Adrenal gland (tissue), 9 donors: ENCODE measurements at regions not wholly inside any gene's neighbourhood (a gene's known extent, or its start where the extent isn't known, plus 50 kb on each side); places are given as distances from the start of the nearest gene placed in this dataset.

Experiments
- DNase-seq, 7 donors: peaks; one replicate each; pipeline ENCODE4 v3.0.0-alpha.2; 2019 to 2020
- H3K27ac ChIP-seq, 5 donors: fragments of 200-600 bp; sonication (generic) in 4 of 5; 1 replicate in 3 of 5; 2 replicates in 2 of 5; pipeline versions ENCODE4 v1.5.1 to v1.8.0; 2016 to 2020; ENCODE audit warnings: mild to moderate bottlenecking in 1 of 5
- H3K27me3 ChIP-seq: fragments of 200-600 bp; 2 replicates; pipeline ENCODE4 v1.8.0; 2021
- H3K36me3 ChIP-seq, 2 donors: fragments of 200-600 bp; replicated peaks in 1 of 2; 1 replicate in 1 of 2; 2 replicates in 1 of 2; pipeline versions ENCODE4 v1.5.1 to v1.8.0; 2018 to 2022
- H3K4me1 ChIP-seq, 2 donors: fragments of 200-600 bp; replicated peaks in 1 of 2; 1 replicate in 1 of 2; 2 replicates in 1 of 2; pipeline versions ENCODE4 v1.5.1 to v1.8.0; 2018 to 2021
- H3K4me3 ChIP-seq, 4 donors: fragments of 200-600 bp; sonication (generic) in 3 of 4; one replicate each; pipeline ENCODE4 v1.5.1; 2016 to 2018
- H3K9me3 ChIP-seq, 3 donors: fragments of 200-600 bp; sonication (generic) in 1 of 3; replicated peaks in 1 of 3; 1 replicate in 2 of 3; 2 replicates in 1 of 3; pipeline versions ENCODE4 v1.5.1 to v1.8.0; 2016 to 2021
- CTCF ChIP-seq, 6 experiments: fragments of 450-650 bp in 4 of 6; fragments of 200-600 bp in 2 of 6; sonication (generic) in 1 of 6; IDR thresholded peaks; 1 replicate in 5 of 6; 2 replicates in 1 of 6; pipeline versions ENCODE4 v1.5.1 to v1.8.0; 2016 to 2021; ENCODE audit warnings: antibody characterized with exemption in 6 of 6, mild to moderate bottlenecking in 2 of 6, moderate library complexity in 1 of 6
- POLR2A ChIP-seq, 2 donors: fragments of 450-650 bp; IDR thresholded peaks; one replicate each; pipeline ENCODE4 v1.6.1; 2017; ENCODE audit warnings: antibody characterized with exemption in 2 of 2, mild to moderate bottlenecking in 2 of 2, moderate library complexity in 1 of 2
- WGBS, 4 donors: extraction: QIAGEN DNeasy Blood & Tissue Kit in 2 of 4; methylation state at CpG; one replicate each; pipeline versions ENCODE4 v1.1.5 to v1.1.7; 2013 to 2017; 5-methylcytosine and 5-hydroxymethylcytosine counted together
- intact Hi-C, 2 donors: fragments of 100-400 bp; cut with DNase I; formaldehyde crosslinking; loops; one replicate each; pipeline versions ENCODE4 v1.14.1 to v1.15.0; 2022 to 2023
- donor health status: healthy with polysubstance abuse.
- donor health status: Bipolar disorder and iron deficiency.
- donor health status: DM: yes; HTN: yes; CAD: no.
- donor health status: DM: no; HTN: no; CAD: no.
- donor health status: DM: no; HTN: no; CAD: no.

GRCh38 chr4:54852054-54852453, 194.3 kb downstream of the KIT start:
- Histone ChIP-seq H3K4me1 (no peaks in the 10 kb centered on the region), H3K9me3 (no peaks in the 10 kb centered on the region), H3K36me3 (no peaks in the 10 kb centered on the region), H3K27ac (no peak overlapping the region), H3K27me3 (no peaks in the 10 kb centered on the region), H3K4me3 (no peak overlapping the region)
- intact Hi-C loops, result no loop called here
- DNase-seq, result no peak
- 80 to 97% (median 87%) methylated on average over 1 of the region's 1 CpG for WGBS, 4 donors
- TF ChIP-seq CTCF (IDR thresholded peaks at IDR 0.05) (no peak), POLR2A (IDR thresholded peaks at IDR 0.05) (no peak)

GRCh38 chr4:54844911-54845310, 187.2 kb downstream of the KIT start:
- H3K4me3 ChIP-seq, result no peak overlapping the region
- DNase-seq, result no peak

GRCh38 chr4:54843946-54844345, 186.2 kb downstream of the KIT start:
- Histone ChIP-seq H3K4me1 (no peaks in the 10 kb centered on the region), H3K27ac (no peak overlapping the region), H3K27me3 (no peaks in the 10 kb centered on the region), H3K36me3 (no peaks in the 10 kb centered on the region), H3K9me3 (no peaks in the 10 kb centered on the region), H3K4me3 (no peak overlapping the region)
- intact Hi-C loops, result no loop called here
- 73 to 81% (median 76%) methylated on average over 3 of the region's 3 CpGs for WGBS, 4 donors
- no peak for DNase-seq
- no peak for TF ChIP-seq CTCF (IDR thresholded peaks at IDR 0.05)
- no peak for TF ChIP-seq POLR2A (IDR thresholded peaks at IDR 0.05)

More at GRCh38 chr4:54844911-54845310, 187.2 kb downstream of the KIT start:
- H3K4me1 ChIP-seq, result no peaks in the 10 kb centered on the region
- H3K27me3 ChIP-seq, result no peaks in the 10 kb centered on the region
- intact Hi-C loops, result no loop called here
- no peak for TF ChIP-seq CTCF (IDR thresholded peaks at IDR 0.05)
- TF ChIP-seq POLR2A (IDR thresholded peaks at IDR 0.05), result no peak
- H3K36me3 ChIP-seq, result no peaks in the 10 kb centered on the region
- WGBS, 4 donors, result 73 to 81% (median 78%) methylated on average over 2 of the region's 2 CpGs
- H3K27ac ChIP-seq, result no peak overlapping the region
- no peaks in the 10 kb centered on the region for H3K9me3 ChIP-seq

- 78 to 91% (median 82%) methylated on average over 6 of the region's 6 CpGs for WGBS, 4 donors
- no peaks in the 10 kb centered on the region for H3K4me1 ChIP-seq
- H3K27ac ChIP-seq, result no peak overlapping the region
- intact Hi-C loops, result no loop called here
- no peaks in the 10 kb centered on the region for H3K9me3 ChIP-seq
- DNase-seq, result no peak
- TF ChIP-seq POLR2A (IDR thresholded peaks at IDR 0.05) (no peak), CTCF (IDR thresholded peaks at IDR 0.05) (no peak)
- H3K36me3 ChIP-seq, result no peaks in the 10 kb centered on the region
- no peak overlapping the region for H3K4me3 ChIP-seq
- no peaks in the 10 kb centered on the region for H3K27me3 ChIP-seq
Measured at GRCh38 chr4:54843106-54843505, 185.3 kb downstream of the KIT start.
